DND-41 (cell line): ENCODE measurements at regions not wholly inside any gene's neighbourhood (a gene's known extent, or its start where the extent isn't known, plus 50 kb on each side); places are given as distances from the start of the nearest gene placed in this dataset.

Experiments used
- ATAC-seq: fragments of 200-7000 bp; cut with Tn5 transposase; 3 replicates; pipeline ENCODE4 v1.9.1; 2021; ENCODE audit warnings: low read depth; ENCODE audit not compliant: insufficient read depth
- DNase-seq: peaks from one replicate; pipeline ENCODE4 v3.0.0-alpha.2; 2020
- H2AFZ ChIP-seq: 2 replicates; pipeline ENCODE4 v1.6.0; 2012; ENCODE audit warnings: low read depth, low read length
- H3K27ac ChIP-seq: 2 replicates; pipeline ENCODE4 v1.5.1; 2012; ENCODE audit warnings: low read length, inconsistent platforms
- H3K27me3 ChIP-seq: fragments of 200-600 bp; sonication (generic); 2 replicates; pipeline ENCODE4 v1.6.0; 2012; ENCODE audit warnings: low read length, mild to moderate bottlenecking, inconsistent platforms; ENCODE audit not compliant: insufficient read depth, poor library complexity
- H3K36me3 ChIP-seq: 2 replicates; pipeline ENCODE4 v1.5.1; 2012; ENCODE audit warnings: low read length, inconsistent platforms; ENCODE audit not compliant: insufficient read depth
- H3K4me1 ChIP-seq: 2 replicates; pipeline ENCODE4 v1.5.1; 2012; ENCODE audit warnings: mild to moderate bottlenecking, low read length; ENCODE audit not compliant: insufficient read depth
- H3K4me2 ChIP-seq: 2 replicates; pipeline ENCODE4 v1.6.0; 2012; ENCODE audit warnings: mild to moderate bottlenecking, moderate library complexity, low read length, inconsistent platforms; ENCODE audit not compliant: insufficient read depth
- H3K4me3 ChIP-seq, 2 experiments: fragments of 200-600 bp in 1 of 2; shearing (Covaris generic) in 1 of 2; 2 replicates each; pipeline ENCODE4 v1.5.1; 2012 to 2016; ENCODE audit warnings: inconsistent platforms in 2 of 2, low read length in 2 of 2, mild to moderate bottlenecking in 2 of 2, low read depth in 1 of 2, moderate library complexity in 1 of 2
- H3K79me2 ChIP-seq: 2 replicates; pipeline ENCODE4 v1.6.0; 2012; ENCODE audit warnings: low read length, inconsistent platforms; ENCODE audit not compliant: insufficient read depth
- H3K9ac ChIP-seq: 2 replicates; pipeline ENCODE4 v1.6.0; 2012; ENCODE audit warnings: low read depth, mild to moderate bottlenecking, inconsistent platforms, low read length, moderate library complexity
- H3K9me3 ChIP-seq: 2 replicates; pipeline ENCODE4 v1.5.1; 2012; ENCODE audit warnings: low read length, moderate library complexity, mild to moderate bottlenecking, inconsistent platforms; ENCODE audit not compliant: insufficient read depth, severe bottlenecking
- H4K20me1 ChIP-seq: 2 replicates; pipeline ENCODE4 v1.6.0; 2012; ENCODE audit warnings: low read length; ENCODE audit not compliant: insufficient read depth
- EZH2 ChIP-seq: IDR thresholded peaks from 3 replicates; pipeline ENCODE4 v1.6.1; 2012; ENCODE audit warnings: borderline replicate concordance, low read depth, mild to moderate bottlenecking, moderate library complexity, low read length, inconsistent platforms; ENCODE audit not compliant: severe bottlenecking
- TF ChIP-seq, protein P1 (sequence below): IDR thresholded peaks from 2 replicates; pipeline ENCODE4 v1.5.1; 2012; ENCODE audit warnings: borderline replicate concordance, low read length, moderate library complexity, mild to moderate bottlenecking; ENCODE audit not compliant: poor library complexity, severe bottlenecking; ENCODE audit errors: extremely low read depth

DNA sequence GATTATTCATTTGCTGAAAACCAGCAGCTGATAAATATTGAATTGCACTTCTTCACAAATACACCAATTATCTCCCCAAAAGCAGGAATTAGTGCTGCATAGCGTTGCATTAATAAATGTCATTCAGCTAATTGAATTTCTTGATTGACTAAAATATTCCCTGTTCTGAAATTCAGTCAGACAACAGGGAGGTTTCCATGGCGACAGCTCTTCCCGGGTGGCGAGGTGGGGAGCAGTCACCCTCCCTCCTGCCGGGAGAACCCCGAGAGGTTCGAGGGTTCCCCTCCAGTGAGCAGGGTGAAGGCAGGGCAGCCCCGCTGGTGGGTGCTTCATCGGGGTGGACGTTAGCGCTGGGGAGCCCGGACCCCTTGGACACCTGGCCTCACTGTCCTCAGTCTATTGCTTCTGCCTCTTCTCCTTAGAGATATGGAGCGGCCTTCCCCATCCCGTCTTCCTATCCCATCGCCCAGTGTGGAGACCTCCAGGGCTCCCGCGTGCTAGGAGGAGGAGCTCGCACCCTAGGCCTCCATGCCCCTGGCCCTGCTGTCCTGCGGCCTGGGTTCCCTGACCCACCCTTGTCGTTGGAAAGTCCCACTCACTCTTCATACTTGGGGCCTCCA is 983.5 kb downstream of the BRD1 start:
- H2AFZ ChIP-seq, result no peak overlapping the region
- TF ChIP-seq, protein P1, sequence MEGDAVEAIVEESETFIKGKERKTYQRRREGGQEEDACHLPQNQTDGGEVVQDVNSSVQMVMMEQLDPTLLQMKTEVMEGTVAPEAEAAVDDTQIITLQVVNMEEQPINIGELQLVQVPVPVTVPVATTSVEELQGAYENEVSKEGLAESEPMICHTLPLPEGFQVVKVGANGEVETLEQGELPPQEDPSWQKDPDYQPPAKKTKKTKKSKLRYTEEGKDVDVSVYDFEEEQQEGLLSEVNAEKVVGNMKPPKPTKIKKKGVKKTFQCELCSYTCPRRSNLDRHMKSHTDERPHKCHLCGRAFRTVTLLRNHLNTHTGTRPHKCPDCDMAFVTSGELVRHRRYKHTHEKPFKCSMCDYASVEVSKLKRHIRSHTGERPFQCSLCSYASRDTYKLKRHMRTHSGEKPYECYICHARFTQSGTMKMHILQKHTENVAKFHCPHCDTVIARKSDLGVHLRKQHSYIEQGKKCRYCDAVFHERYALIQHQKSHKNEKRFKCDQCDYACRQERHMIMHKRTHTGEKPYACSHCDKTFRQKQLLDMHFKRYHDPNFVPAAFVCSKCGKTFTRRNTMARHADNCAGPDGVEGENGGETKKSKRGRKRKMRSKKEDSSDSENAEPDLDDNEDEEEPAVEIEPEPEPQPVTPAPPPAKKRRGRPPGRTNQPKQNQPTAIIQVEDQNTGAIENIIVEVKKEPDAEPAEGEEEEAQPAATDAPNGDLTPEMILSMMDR, result no peak
- no peak for TF ChIP-seq EZH2
- ATAC-seq (no peak), DNase-seq (no peak)
- H3K4me3 ChIP-seq, result no peak overlapping the region
- no peak overlapping the region for H3K9ac ChIP-seq
- H3K36me3 ChIP-seq, result no peaks in the 10 kb centered on the region
- H3K4me2 ChIP-seq, result no peak overlapping the region
- no peaks in the 10 kb centered on the region; the same call in 1 of the 2 replicates for H4K20me1 ChIP-seq
- no peak overlapping the region for H3K27ac ChIP-seq
- no peaks in the 10 kb centered on the region for H3K9me3 ChIP-seq
- no peaks in the 10 kb centered on the region for H3K4me1 ChIP-seq
- no peaks in the 10 kb centered on the region for H3K79me2 ChIP-seq
- no peaks in the 10 kb centered on the region for H3K27me3 ChIP-seq

DNA sequence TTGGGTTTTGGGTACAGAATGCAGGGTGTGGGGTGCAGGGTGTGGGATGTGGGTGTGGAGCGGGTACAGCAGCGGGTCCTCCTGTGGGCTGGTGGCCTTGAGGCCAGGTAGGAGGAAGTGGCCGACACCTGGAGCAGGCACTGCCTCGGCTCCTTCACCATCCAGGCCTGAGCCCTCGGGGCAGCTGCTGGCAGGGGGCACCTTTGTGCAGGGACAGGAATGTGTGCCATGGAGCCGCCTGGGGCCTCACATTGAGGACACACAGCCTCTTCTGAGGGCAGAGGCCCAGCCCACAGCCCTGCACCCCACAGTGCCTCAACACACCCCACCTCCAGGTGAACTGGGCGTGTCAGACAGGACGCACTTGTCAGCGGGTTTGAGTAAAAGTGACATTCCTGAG is 984.0 kb downstream of the BRD1 start:
- no peaks in the 10 kb centered on the region for H3K4me1 ChIP-seq
- ATAC-seq (no peak), DNase-seq (no peak)
- H3K9ac ChIP-seq, result no peak overlapping the region
- H3K27me3 ChIP-seq, result no peaks in the 10 kb centered on the region
- no peaks in the 10 kb centered on the region for H3K9me3 ChIP-seq
- no peak overlapping the region for H2AFZ ChIP-seq
- no peak overlapping the region for H3K4me3 ChIP-seq
- TF ChIP-seq EZH2, result no peak
- TF ChIP-seq, protein P1, result no peak
- no peak overlapping the region for H3K27ac ChIP-seq
- H4K20me1 ChIP-seq, result no peaks in the 10 kb centered on the region; the same call in 1 of the 2 replicates
- no peak overlapping the region for H3K4me2 ChIP-seq
- H3K79me2 ChIP-seq, result no peaks in the 10 kb centered on the region
- H3K36me3 ChIP-seq, result no peaks in the 10 kb centered on the region

DNA sequence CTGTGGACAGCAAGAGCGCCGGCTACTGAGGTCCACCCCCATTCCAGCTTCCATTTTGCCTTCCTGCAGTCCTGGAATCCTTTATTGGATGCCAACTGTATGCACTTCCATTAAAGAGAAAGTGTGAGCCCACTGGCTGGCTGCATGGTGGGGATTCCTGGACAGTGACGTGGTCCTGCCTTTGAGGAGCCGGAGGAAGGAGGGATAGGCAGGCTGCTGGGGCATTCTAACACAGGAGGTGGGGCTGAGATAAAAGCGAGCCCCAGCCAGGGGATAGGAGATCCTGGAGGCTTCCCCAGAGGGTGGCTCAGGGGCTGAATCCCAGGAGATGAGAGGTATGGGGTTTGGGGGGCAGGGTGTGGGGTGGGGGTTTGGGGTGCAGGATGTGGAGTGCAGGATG is 984.7 kb downstream of the BRD1 start:
- no peak overlapping the region for H3K27ac ChIP-seq
- no peaks in the 10 kb centered on the region for H3K79me2 ChIP-seq
- H3K36me3 ChIP-seq, result no peaks in the 10 kb centered on the region
- no peaks in the 10 kb centered on the region for H3K27me3 ChIP-seq
- no peaks in the 10 kb centered on the region for H3K4me1 ChIP-seq
- DNase-seq, result no peak
- H3K9me3 ChIP-seq, result no peaks in the 10 kb centered on the region
- H4K20me1 ChIP-seq, result no peaks in the 10 kb centered on the region; the same call in 1 of the 2 replicates
- H3K4me2 ChIP-seq, result no peak overlapping the region
- no peak overlapping the region for H2AFZ ChIP-seq
- H3K4me3 ChIP-seq, result no peak overlapping the region
- ATAC-seq, result no peak
- TF ChIP-seq EZH2, result no peak
- TF ChIP-seq, protein P1, result no peak
- no peak overlapping the region for H3K9ac ChIP-seq
